ENCODE measurements at regions not wholly inside any gene's neighbourhood (a gene's known extent, or its start where the extent isn't known, plus 50 kb on each side); places are given as distances from the start of the nearest gene placed in this dataset.

GRCh38 chr2:15868186-15868585 is 72.2 kb upstream of the MYCN start:
- no peaks in the 10 kb centered on the region for H3K9me3 ChIP-seq
- no peaks in the 10 kb centered on the region for H3K27me3 ChIP-seq
- intact Hi-C loops (cut with DNase I) = no loop called here
- WGBS (ENCODE audit: insufficient coverage, low coverage, low lambda C conversion rate, missing lambda C conversion rate) = 100% methylated on average over 1 of the region's 1 CpG
- H3K27ac ChIP-seq = no peak overlapping the region
- DNase-seq = no peak
- no peak for TF ChIP-seq POLR2A (IDR thresholded peaks at IDR 0.05)
- TF ChIP-seq, protein P1, sequence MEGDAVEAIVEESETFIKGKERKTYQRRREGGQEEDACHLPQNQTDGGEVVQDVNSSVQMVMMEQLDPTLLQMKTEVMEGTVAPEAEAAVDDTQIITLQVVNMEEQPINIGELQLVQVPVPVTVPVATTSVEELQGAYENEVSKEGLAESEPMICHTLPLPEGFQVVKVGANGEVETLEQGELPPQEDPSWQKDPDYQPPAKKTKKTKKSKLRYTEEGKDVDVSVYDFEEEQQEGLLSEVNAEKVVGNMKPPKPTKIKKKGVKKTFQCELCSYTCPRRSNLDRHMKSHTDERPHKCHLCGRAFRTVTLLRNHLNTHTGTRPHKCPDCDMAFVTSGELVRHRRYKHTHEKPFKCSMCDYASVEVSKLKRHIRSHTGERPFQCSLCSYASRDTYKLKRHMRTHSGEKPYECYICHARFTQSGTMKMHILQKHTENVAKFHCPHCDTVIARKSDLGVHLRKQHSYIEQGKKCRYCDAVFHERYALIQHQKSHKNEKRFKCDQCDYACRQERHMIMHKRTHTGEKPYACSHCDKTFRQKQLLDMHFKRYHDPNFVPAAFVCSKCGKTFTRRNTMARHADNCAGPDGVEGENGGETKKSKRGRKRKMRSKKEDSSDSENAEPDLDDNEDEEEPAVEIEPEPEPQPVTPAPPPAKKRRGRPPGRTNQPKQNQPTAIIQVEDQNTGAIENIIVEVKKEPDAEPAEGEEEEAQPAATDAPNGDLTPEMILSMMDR (IDR thresholded peaks at IDR 0.05) = no peak
- no peak for ATAC-seq
- H3K4me1 ChIP-seq = peaks cover 0 to 9% (median 0%) of the 10 kb centered on the region in 4 donors
- H3K4me3 ChIP-seq = no peak overlapping the region
- H3K36me3 ChIP-seq = no peaks in the 10 kb centered on the region

DNA sequence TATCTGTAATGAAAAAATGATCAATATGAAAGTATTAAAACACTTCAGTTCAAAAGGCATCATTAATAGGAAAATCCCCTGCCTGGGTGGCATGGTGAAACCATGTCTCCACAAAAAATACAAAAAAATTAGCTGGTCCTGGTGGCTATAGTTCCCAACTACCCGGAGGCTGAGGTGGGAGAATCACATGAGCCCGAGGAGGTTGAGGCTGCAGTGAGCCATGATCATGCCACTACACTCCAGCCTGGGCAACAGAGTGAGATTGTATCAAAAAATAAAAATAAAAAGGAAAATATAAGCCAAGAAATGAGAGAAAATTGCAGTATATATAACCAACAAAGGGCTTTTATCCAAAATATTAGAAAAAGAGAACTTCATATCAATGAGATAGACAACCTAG is 71.6 kb upstream of the MYCN start:
- Histone ChIP-seq H3K4me1 (peaks cover 0 to 9% (median 0%) of the 10 kb centered on the region in 4 donors), H3K4me3 (no peak overlapping the region), H3K27me3 (no peaks in the 10 kb centered on the region), H3K27ac (no peak overlapping the region), H3K36me3 (no peaks in the 10 kb centered on the region), H3K9me3 (no peaks in the 10 kb centered on the region)
- ATAC-seq (no peak), DNase-seq (no peak)
- 79% methylated on average over 2 of the region's 2 CpGs for WGBS (ENCODE audit: insufficient coverage, low coverage, low lambda C conversion rate, missing lambda C conversion rate)
- intact Hi-C loops (cut with DNase I) = no loop called here
- TF ChIP-seq POLR2A (IDR thresholded peaks at IDR 0.05) = no peak
- TF ChIP-seq, protein P1 (IDR thresholded peaks at IDR 0.05) = no peak

DNA sequence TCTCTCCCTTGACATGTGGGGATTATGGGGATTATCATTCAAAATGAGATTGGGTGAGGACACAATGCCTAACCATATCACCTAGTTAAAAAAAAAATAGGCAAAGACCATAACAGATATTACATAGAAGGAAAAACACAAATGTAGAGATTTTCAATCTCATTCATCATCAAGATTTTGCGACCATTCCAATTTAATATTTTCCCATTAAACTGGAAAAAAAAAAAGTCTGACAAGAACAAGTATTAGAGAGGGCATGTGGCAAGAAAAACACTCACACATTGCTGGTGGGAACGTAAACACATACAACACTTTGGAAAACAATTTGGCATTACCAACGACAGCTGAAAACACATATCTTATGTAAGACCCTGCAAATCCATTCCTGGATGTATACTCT is 71.0 kb upstream of the MYCN start:
- H3K4me1 ChIP-seq = peaks cover 0 to 11% (median 2%) of the 10 kb centered on the region in 4 donors
- no peak overlapping the region for H3K4me3 ChIP-seq
- no peaks in the 10 kb centered on the region for H3K9me3 ChIP-seq
- 64% methylated on average over 3 of the region's 3 CpGs for WGBS (ENCODE audit: insufficient coverage, low coverage, low lambda C conversion rate, missing lambda C conversion rate)
- DNase-seq = no peak
- TF ChIP-seq, protein P1 (IDR thresholded peaks at IDR 0.05) = no peak
- no peaks in the 10 kb centered on the region for H3K36me3 ChIP-seq
- no peak overlapping the region for H3K27ac ChIP-seq
- no peaks in the 10 kb centered on the region for H3K27me3 ChIP-seq
- ATAC-seq = no peak
- intact Hi-C loops (cut with DNase I) = no loop called here

DNA sequence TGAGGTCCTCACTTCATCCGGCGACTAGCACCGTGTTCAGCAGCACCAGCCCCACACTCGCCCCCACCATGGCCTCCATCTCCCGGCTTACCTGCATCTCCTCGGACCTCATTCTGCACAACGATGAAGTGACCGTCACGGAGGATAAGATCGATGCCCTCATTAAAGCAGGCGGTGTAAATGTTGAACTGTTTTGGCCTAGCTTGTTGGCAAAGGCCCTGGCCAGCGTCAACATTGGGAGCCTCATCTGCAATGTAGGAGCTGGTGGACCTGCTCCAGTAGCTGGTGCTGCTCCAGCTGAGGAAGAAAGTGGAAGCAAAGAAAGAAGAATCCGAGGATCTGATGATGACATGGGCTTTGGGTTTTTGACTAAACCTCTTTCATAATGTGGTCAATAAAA is 70.5 kb upstream of the MYCN start:
- Histone ChIP-seq H3K36me3 (no peaks in the 10 kb centered on the region), H3K9me3 (no peaks in the 10 kb centered on the region), H3K27me3 (no peaks in the 10 kb centered on the region), H3K27ac (no peak overlapping the region), H3K4me1 (peaks cover 0 to 14% (median 4%) of the 10 kb centered on the region in 4 donors), H3K4me3 (no peak overlapping the region)
- no peak for TF ChIP-seq POLR2A (IDR thresholded peaks at IDR 0.05)
- TF ChIP-seq, protein P1 (IDR thresholded peaks at IDR 0.05) = no peak
- intact Hi-C loops (cut with DNase I) = no loop called here
- 43% methylated on average over 8 of the region's 13 CpGs for WGBS (ENCODE audit: insufficient coverage, low coverage, low lambda C conversion rate, missing lambda C conversion rate)
- ATAC-seq = peak; percentile 91 to 97 (median 96)
- DNase-seq = peak; percentile 75 to 85 (median 81)

GRCh38 chr2:15870565-15870964 is 69.8 kb upstream of the MYCN start:
- ATAC-seq = no peak
- H3K36me3 ChIP-seq = no peaks in the 10 kb centered on the region
- 77% methylated on average over 2 of the region's 5 CpGs for WGBS (ENCODE audit: insufficient coverage, low coverage, low lambda C conversion rate, missing lambda C conversion rate)

More at GRCh38 chr2:15870565-15870964, 69.8 kb upstream of the MYCN start:
- Histone ChIP-seq H3K9me3 (no peaks in the 10 kb centered on the region), H3K4me1 (peaks cover 0 to 19% (median 7%) of the 10 kb centered on the region in 4 donors), H3K27ac (no peak overlapping the region), H3K4me3 (no peak overlapping the region), H3K27me3 (no peaks in the 10 kb centered on the region)
- TF ChIP-seq, protein P1 (IDR thresholded peaks at IDR 0.05) = no peak
- no peak for TF ChIP-seq POLR2A (IDR thresholded peaks at IDR 0.05)
- intact Hi-C loops (cut with DNase I) = no loop called here
- DNase-seq = no peak

All from right lobe of liver (tissue), 6 donors.